WTC11 (cell line): ENCODE measurements at regions not wholly inside any gene's neighbourhood (a gene's known extent, or its start where the extent isn't known, plus 50 kb on each side); places are given as distances from the start of the nearest gene placed in this dataset.

ENCODE experiments used
- ATAC-seq: fragments of 200-7000 bp; cut with Tn5 transposase; 2 replicates; pipeline ENCODE4 v1.10.0; 2021; ENCODE audit warnings: mild to moderate bottlenecking, moderate library complexity
- CTCF ChIA-PET: fragments of 300-600 bp; sonication (Branson Sonifier 250); formaldehyde crosslinking; loops from one replicate; lab custom pipeline; 2021; ENCODE audit warnings: antibody characterized with exemption; lab: Charles Lee
- POLR2A ChIA-PET: fragments of 350-600 bp; sonication (Branson Sonifier 250); formaldehyde crosslinking; loops from one replicate; lab custom pipeline; 2021; ENCODE audit warnings: antibody characterized with exemption; lab: Charles Lee
- DNase-seq: peaks from one replicate; pipeline ENCODE4 v3.0.0; 2021; ENCODE audit warnings: low spot score
- H3K27ac Mint-ChIP-seq: 2 replicates; pipeline ENCODE4 v1.8.0; 2021; ENCODE audit warnings: mixed read lengths
- H3K27me3 Mint-ChIP-seq: 2 replicates; pipeline ENCODE4 v1.8.0; 2021; ENCODE audit warnings: low read depth, mild to moderate bottlenecking, moderate library complexity, mixed read lengths
- H3K36me3 Mint-ChIP-seq: 2 replicates; pipeline ENCODE4 v1.8.0; 2021; ENCODE audit warnings: mixed read lengths
- H3K4me1 Mint-ChIP-seq: 2 replicates; pipeline ENCODE4 v1.8.0; 2022; ENCODE audit warnings: mixed read lengths
- H3K4me3 Mint-ChIP-seq: 2 replicates; pipeline ENCODE4 v1.8.0; 2021; ENCODE audit warnings: mild to moderate bottlenecking, moderate library complexity, mixed read lengths
- H3K9me3 Mint-ChIP-seq: 2 replicates; pipeline ENCODE4 v1.8.0; 2021; ENCODE audit warnings: mixed read lengths
- AFF4 ChIP-seq: sonication (generic); formaldehyde crosslinking; IDR thresholded peaks from 2 replicates; pipeline ENCODE4 v1.8.1; 2023; ENCODE audit warnings: mild to moderate bottlenecking, missing genetic modification reagents, borderline replicate concordance
- AR ChIP-seq: fragments of 250-450 bp; sonication (Bioruptor Pico); IDR thresholded peaks from 2 replicates; pipeline ENCODE4 v1.9.0; 2021; ENCODE audit warnings: mild to moderate bottlenecking
- ATF6 ChIP-seq: sonication (generic); formaldehyde crosslinking; IDR thresholded peaks from 2 replicates; pipeline ENCODE4 v1.8.1; 2023; ENCODE audit warnings: mild to moderate bottlenecking, missing genetic modification reagents
- CTCF ChIP-seq: fragments of 200-600 bp; IDR thresholded peaks from 2 replicates; pipeline ENCODE4 v1.8.0; 2022; ENCODE audit warnings: antibody characterized with exemption
- ELF4 ChIP-seq: sonication (generic); formaldehyde crosslinking; IDR thresholded peaks from 2 replicates; pipeline ENCODE4 v1.8.1; 2022; ENCODE audit warnings: low read depth, mild to moderate bottlenecking, moderate library complexity, missing genetic modification reagents
- ETV6 ChIP-seq: sonication (generic); formaldehyde crosslinking; IDR thresholded peaks from 2 replicates; pipeline ENCODE4 v1.8.1; 2022; ENCODE audit warnings: mild to moderate bottlenecking, missing genetic modification reagents
- KAT7 ChIP-seq: sonication (generic); formaldehyde crosslinking; IDR thresholded peaks from 2 replicates; pipeline ENCODE4 v1.8.1; 2023; ENCODE audit warnings: missing genetic modification reagents, mild to moderate bottlenecking, borderline replicate concordance
- NFATC4 ChIP-seq: fragments of 250-450 bp; sonication (Bioruptor Pico); IDR thresholded peaks from 2 replicates; pipeline ENCODE4 v1.9.0; 2021; ENCODE audit warnings: mild to moderate bottlenecking
- NFYB ChIP-seq: sonication (generic); formaldehyde crosslinking; conservative IDR thresholded peaks from 2 replicates; pipeline ENCODE4 v1.8.0; 2022; ENCODE audit warnings: low read depth, missing genetic modification reagents
- NR3C1 ChIP-seq: sonication (generic); formaldehyde crosslinking; conservative IDR thresholded peaks from 2 replicates; pipeline ENCODE4 v1.8.1; 2023; ENCODE audit warnings: low read depth, mild to moderate bottlenecking, missing genetic modification reagents
- OVOL2 ChIP-seq: fragments of 250-450 bp; sonication (Bioruptor Pico); IDR thresholded peaks from 2 replicates; pipeline ENCODE4 v1.9.0; 2021; ENCODE audit warnings: mild to moderate bottlenecking, borderline replicate concordance
- PRDM15 ChIP-seq: sonication (generic); formaldehyde crosslinking; IDR thresholded peaks from 2 replicates; pipeline ENCODE4 v1.8.0; 2022; ENCODE audit warnings: missing genetic modification reagents
- RELA ChIP-seq: sonication (generic); formaldehyde crosslinking; IDR thresholded peaks from 2 replicates; pipeline ENCODE4 v1.8.1; 2022; ENCODE audit warnings: missing genetic modification reagents, mild to moderate bottlenecking, borderline replicate concordance
- SMAD3 ChIP-seq: sonication (generic); formaldehyde crosslinking; IDR thresholded peaks from 2 replicates; pipeline ENCODE4 v1.8.0; 2022; ENCODE audit warnings: missing genetic modification reagents, mild to moderate bottlenecking, borderline replicate concordance
- STAT6 ChIP-seq: sonication (generic); formaldehyde crosslinking; conservative IDR thresholded peaks from 2 replicates; pipeline ENCODE4 v1.8.1; 2023; ENCODE audit warnings: mild to moderate bottlenecking, low read depth, missing genetic modification reagents, moderate library complexity
- USF1 ChIP-seq: sonication (generic); formaldehyde crosslinking; IDR thresholded peaks from 2 replicates; pipeline ENCODE4 v1.8.0; 2022; ENCODE audit warnings: mild to moderate bottlenecking, missing genetic modification reagents
- ZNF232 ChIP-seq: sonication (generic); formaldehyde crosslinking; IDR thresholded peaks from 2 replicates; pipeline ENCODE4 v1.8.0; 2022; ENCODE audit warnings: mild to moderate bottlenecking, missing genetic modification reagents
- ZNF263 ChIP-seq: sonication (generic); formaldehyde crosslinking; IDR thresholded peaks from 2 replicates; pipeline ENCODE4 v1.8.1; 2022; ENCODE audit warnings: low read depth, mild to moderate bottlenecking, moderate library complexity, missing genetic modification reagents
- ZNF671 ChIP-seq: fragments of 250-450 bp; sonication (Bioruptor Pico); IDR thresholded peaks from 2 replicates; pipeline ENCODE4 v1.8.0; 2021; ENCODE audit warnings: mild to moderate bottlenecking

GRCh38 chr7:41224063-41224763 is 478.7 kb downstream of the INHBA start:
- no peak overlapping the region for H3K27ac Mint-ChIP-seq
- peaks cover 4% of the 10 kb centered on the region for H3K4me1 Mint-ChIP-seq
- no peak for DNase-seq
- TF ChIP-seq ETV6 (CRISPR knock-in tag) (no peak), NFYB (CRISPR knock-in tag) (no peak), KAT7 (CRISPR knock-in tag) (no peak), ZNF232 (CRISPR knock-in tag) (no peak), CTCF (no peak), OVOL2 (CRISPR knock-in tag) (no peak), NFATC4 (CRISPR knock-in tag) (no peak), ZNF671 (no peak), STAT6 (CRISPR knock-in tag) (no peak), AFF4 (CRISPR knock-in tag) (no peak), ZNF263 (CRISPR knock-in tag) (no peak), AR (CRISPR knock-in tag) (no peak), RELA (CRISPR knock-in tag) (no peak), ATF6 (CRISPR knock-in tag) (no peak), ELF4 (CRISPR knock-in tag) (no peak), SMAD3 (CRISPR knock-in tag) (no peak), NR3C1 (CRISPR knock-in tag) (no peak), USF1 (no peak), PRDM15 (CRISPR knock-in tag) (no peak)
- TF ChIP-seq, all 79 proteins: peak for 0
- peaks cover 11% of the 10 kb centered on the region for H3K9me3 Mint-ChIP-seq
- H3K36me3 Mint-ChIP-seq: no peaks in the 10 kb centered on the region; the same call in 1 of the 2 replicates
- H3K4me3 Mint-ChIP-seq: no peak overlapping the region
- ChIA-PET CTCF (interaction anchor here (1.2 kb wide), 1 partner anchor 221 kb away, joined by 3 read pairs; no protein-coding TSS in a partner anchor), POLR2A (no interaction called here)
- no peak for ATAC-seq
- peaks cover 42% of the 10 kb centered on the region for H3K27me3 Mint-ChIP-seq
